Adrenal gland (tissue), 5 donors: ENCODE measurements at regions not wholly inside any gene's neighbourhood (a gene's known extent, or its start where the extent isn't known, plus 50 kb on each side); places are given as distances from the start of the nearest gene placed in this dataset.

Experiments used
- POLR2A ChIP-seq, 2 donors: fragments of 450-650 bp; IDR thresholded peaks; one replicate each; pipeline ENCODE4 v1.6.1; 2017; ENCODE audit warnings: antibody characterized with exemption in 2 of 2, mild to moderate bottlenecking in 2 of 2, moderate library complexity in 1 of 2
- TF ChIP-seq, protein P1 (sequence below), 6 experiments: fragments of 450-650 bp in 4 of 6; fragments of 200-600 bp in 2 of 6; sonication (generic) in 1 of 6; IDR thresholded peaks; 1 replicate in 5 of 6; 2 replicates in 1 of 6; pipeline versions ENCODE4 v1.5.1 to v1.8.0; 2016 to 2021; ENCODE audit warnings: antibody characterized with exemption in 6 of 6, mild to moderate bottlenecking in 2 of 6, moderate library complexity in 1 of 6
- donor health status: DM: no; HTN: no; CAD: no.

DNA sequence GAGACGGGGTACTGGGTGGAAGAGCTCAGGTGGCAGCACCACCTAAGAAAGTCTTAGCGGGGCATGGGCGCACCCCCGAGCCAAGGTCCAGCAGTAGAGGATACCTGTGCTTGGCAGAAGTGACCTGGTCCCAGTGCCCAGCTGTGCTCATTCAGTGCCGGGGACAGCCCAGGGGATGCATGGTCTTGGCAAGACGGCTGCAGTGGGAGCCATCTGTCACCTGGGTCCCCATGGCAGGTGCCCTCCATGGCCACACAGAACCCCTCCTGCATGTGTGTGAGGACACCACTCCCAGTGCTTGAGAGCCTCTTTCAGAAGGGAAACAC, 664.7 kb downstream of the QKI start:
- TF ChIP-seq, protein P1, sequence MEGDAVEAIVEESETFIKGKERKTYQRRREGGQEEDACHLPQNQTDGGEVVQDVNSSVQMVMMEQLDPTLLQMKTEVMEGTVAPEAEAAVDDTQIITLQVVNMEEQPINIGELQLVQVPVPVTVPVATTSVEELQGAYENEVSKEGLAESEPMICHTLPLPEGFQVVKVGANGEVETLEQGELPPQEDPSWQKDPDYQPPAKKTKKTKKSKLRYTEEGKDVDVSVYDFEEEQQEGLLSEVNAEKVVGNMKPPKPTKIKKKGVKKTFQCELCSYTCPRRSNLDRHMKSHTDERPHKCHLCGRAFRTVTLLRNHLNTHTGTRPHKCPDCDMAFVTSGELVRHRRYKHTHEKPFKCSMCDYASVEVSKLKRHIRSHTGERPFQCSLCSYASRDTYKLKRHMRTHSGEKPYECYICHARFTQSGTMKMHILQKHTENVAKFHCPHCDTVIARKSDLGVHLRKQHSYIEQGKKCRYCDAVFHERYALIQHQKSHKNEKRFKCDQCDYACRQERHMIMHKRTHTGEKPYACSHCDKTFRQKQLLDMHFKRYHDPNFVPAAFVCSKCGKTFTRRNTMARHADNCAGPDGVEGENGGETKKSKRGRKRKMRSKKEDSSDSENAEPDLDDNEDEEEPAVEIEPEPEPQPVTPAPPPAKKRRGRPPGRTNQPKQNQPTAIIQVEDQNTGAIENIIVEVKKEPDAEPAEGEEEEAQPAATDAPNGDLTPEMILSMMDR (IDR thresholded peaks at IDR 0.05): no peak
- TF ChIP-seq POLR2A (IDR thresholded peaks at IDR 0.05): no peak
